COLO829 (cell line): ENCODE measurements at regions not wholly inside any gene's neighbourhood (a gene's known extent, or its start where the extent isn't known, plus 50 kb on each side); places are given as distances from the start of the nearest gene placed in this dataset.

ENCODE experiments used
- DNase-seq: peaks from one replicate; pipeline ENCODE4 v3.0.0; 2012; ENCODE audit warnings: low spot score

DNA sequence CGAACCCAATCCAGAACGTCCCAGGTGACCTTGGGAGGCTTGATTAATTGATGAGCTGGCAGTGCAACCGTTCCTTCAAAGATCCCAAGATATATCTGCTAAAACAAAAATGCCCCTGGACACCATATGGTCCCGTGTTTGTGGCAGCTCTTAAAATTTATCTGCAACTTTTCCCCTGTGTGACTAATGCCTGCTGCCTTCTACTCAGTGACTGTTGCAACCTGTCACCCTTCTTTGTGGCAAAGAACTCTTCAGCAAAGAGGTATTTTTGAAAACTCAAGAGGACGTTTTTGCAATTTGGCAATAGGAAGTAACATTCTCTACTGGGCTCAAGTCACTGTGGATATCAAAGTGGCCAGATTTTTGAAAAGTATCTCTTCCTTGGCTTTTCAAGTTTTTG, 75.8 kb upstream of the SOD3 start:
- DNase-seq: no peak

DNA sequence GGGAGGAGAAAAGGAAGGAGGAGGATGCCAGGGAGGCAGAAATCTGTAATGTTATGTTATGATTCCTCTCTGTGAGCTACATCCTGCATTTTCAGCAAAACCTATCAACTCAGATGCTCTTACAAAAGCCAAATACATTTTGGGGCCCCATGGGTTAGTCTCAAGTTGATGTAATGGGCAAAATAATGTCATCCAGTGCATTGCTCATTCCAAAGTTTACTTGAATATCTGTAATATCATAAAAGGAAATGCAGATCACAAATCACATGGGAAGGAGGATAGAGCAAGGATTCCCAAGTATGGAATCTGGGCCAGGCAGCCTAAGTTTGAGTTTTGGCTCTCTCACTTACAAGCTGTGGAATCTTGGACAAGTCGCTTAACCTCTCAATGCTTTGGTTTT, 74.9 kb upstream of the SOD3 start:
- DNase-seq: no peak

DNA sequence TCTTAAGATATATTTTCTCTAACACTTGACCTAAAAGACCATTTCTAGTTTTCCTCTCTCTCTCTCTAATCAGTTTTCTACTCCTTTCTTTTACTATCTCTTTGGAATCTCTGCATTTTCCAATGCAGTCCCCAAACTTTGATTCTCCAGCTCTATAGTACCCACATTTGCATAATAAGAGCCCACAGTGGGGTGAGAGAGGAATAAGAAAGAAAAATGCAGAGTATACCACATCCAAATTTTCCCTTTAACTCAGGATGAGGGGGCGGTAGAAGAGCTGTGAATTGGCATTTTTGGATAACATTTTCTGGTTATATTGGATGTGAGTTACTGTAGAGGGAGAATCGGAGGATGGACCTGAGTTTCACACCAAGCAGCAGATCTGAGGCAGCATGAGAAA, 74.4 kb upstream of the SOD3 start:
- no peak for DNase-seq

DNA sequence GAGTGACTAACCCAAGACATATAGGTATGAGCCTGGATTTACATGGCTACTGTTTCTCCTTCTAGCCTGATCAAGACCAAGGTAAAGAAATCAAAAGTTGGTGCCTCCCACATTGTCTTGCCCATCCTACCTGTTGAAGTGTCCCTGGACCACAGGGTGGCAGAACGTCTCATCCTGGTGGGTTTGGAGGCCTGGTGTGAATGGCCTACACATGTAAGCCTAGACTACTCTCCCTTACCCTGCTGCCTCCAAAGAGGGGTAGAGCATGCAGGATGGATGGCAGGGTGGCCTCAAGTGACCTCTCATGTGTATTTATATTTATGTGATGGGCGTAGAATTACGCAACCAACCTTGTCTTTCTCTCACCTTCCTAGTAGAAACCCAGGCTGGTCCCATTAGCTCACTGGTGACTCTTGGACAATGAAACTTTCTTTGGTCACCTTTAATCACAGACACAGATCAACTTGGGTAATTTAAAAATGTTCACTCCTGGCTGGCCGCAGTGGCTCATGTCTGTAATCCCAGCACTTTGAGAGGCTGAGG, 73.3 kb upstream of the SOD3 start:
- no peak for DNase-seq

DNA sequence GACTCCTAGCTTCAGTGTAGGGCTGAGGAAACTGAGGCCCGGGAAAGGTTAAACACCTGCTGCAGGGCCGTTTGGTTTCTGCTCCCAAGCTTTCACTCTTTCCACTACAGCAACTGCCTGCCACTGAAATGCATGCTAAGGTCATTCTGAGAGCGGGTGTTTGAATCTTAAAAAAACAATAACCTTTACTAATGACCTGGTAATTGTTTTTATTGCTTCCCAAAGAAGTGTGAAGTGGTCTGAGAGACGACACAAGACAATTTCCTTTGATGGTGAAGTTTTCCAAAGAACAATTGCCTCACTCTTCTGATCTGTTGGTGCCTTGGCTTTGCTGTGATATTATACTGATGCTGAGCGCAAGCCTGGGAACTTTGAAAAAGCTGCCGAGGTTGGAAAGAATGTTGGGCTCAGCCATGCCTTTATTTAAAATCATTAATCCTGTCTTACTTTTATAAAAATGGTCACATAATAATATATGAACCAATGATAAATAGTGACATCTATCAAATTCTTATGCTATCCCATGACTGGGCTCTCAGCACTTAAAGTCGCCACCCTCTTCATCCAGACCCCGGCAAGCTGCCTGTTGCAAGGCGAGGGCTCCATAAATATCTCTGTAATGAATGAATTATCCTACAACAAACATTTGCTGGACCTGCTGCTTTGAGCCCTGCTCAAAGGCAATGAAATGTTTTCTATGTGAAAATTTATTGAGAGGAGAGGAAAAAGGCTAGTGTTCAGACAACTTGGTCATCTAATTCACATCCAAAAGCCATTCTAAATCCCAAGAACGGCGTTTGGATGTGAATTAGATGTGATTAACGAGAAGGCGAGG, 67.8 kb upstream of the SOD3 start:
- DNase-seq: no peak

DNA sequence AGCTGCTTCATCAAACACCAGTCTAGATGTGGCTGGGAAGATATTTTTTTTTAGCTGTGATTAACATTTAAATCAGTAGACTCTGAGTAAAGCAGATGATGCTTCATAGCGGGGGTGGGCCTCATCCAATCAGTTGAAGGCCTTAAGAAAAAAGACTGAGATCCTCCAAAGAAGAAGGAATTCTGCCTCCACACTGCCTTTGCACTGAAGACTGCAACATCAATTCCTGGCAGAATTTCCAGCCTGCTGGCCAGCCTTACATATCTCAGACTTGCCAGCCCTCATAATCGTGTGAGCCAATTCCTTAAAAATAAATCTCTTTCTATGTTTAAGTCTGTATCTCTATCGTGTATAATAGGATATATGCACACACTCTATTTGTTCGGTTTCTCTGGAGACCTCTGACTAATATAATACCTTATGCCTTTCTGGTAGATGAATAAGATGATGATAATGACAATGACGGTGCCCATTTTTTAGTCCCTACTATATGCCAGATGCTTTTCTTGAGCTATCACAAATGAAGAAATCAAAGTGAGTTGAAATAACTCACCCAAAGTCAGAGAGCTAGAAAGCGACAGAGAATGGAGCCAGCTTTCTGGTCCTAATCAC, 66.1 kb upstream of the SOD3 start:
- no peak for DNase-seq

DNA sequence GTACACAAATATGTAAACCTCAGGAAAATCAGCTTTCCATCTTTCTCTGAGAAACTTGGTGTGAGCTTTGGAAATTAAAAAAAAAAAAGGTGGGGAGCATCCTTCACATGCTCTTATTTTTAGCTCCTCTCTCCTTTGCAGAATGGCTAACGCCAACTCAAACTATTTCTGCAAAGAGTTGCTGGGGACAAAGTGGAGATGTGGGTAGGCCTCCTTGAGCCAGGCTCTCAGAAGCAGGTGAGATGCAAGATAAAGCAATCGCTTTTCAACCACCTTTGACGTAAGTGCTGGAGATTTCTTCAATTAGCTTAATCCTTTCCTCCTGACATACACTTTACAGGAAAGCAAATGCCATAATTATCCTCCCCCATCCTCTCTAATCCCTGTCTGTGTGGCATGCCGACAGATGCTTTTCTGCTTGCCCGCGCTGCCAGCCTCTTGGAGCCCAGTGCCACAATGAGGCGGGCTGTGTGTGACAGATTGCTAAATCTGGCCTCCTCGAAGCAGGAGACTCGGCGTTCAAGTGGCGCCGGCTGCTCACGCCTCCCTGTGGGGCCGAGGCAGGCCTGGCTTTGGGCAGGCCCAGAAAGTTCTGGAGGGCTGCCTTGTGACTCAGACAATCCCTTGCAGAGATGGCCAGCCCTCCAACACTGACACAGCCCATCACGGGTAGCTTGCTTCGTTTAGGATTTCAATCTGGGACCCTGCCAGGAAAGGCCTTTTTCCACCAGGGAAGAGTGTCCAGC, 64.9 kb upstream of the SOD3 start:
- DNase-seq: no peak

DNA sequence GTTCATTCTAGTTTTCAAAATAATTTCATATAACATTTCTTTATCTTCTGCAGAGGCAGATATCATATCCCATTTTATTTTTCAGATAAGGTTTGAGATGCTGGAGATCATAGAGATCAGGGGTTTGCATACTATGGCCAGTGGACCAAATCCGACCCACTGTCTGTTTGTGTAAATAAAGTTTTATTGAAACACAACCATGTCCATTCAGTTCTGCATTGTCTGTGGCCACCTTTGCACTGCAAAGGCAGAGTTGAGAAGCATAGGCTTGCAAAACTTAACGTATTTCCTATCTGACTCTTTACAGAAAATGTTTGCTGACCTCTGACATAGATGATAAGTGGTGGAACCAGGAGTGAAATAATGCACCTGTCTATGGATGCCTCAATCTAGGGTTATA, 63.9 kb upstream of the SOD3 start:
- no peak for DNase-seq

DNA sequence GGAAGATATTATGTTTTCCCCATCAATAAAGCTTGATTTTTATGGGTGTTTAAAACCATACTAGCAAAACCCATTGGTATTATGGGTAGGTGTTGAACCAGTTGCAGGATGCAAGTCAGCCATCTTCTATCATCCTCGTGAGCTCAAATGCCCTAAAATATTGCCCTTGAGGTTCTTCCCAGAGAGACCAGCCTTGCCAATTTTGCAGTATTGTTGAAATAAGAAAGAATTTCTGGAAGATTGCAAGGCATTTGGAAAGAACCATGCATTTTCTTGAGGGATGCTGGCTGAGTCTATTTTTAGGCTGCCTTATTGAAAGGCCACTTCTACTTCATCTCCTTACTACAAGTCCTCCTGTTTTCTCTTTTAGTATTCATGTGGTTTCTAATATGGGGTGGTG, 60.9 kb upstream of the SOD3 start:
- no peak for DNase-seq

DNA sequence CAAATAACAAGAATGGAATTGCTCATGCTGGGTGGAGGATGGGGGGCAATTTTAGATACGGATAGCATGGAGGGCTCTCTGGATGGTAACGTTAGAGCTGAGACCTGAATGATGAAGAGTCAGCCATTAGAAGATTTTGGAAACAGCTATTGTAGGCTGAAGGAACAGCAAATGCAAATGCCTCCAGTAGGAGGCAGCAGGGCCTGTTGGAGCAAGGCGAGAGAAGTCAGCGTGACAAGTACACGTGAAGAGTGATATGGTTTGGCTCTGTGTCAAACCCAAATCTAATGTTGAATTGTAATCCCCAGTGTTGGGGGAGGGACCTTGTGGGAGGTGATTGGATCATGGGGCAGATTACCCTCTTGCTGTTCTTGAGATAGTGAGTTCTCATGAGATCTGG, 59.3 kb upstream of the SOD3 start:
- no peak for DNase-seq

DNA sequence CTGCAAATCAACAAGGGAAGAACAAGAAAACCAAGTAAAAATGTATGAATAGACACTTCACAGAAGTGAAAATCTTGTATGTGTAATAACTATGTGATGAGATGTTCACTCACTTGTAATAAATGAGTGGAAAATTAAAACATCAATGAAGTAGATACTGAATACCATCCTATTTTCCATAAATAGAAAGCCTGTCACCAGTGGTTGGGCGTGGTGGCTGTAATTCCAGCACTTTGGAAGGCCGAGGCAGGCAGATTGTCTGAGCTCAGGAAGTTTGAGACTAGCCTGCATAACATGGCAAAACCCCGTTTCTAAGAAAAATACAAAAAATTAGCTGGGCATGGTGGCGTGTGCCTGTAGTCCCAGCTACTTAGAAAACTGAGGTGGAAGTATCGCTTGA, 53.5 kb upstream of the SOD3 start:
- DNase-seq: no peak

DNA sequence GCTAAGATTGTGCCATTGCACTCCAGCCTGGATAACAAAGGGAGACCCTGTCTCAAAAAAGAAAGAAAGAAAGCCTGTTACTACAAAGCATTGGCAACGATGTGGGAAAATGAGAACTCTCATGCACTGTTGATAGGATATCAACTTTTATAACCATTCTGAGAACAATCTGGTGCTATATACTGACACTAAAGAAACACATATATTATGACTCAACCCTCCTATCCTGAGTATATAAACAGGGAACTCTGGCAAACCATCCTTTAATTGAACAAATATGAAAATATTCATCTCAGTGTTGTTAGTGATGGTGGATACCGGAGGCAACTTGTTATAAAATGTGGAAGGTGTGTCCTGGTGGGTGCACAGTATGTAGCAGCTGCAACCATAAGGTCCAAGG, 53.0 kb upstream of the SOD3 start:
- DNase-seq: no peak

DNA sequence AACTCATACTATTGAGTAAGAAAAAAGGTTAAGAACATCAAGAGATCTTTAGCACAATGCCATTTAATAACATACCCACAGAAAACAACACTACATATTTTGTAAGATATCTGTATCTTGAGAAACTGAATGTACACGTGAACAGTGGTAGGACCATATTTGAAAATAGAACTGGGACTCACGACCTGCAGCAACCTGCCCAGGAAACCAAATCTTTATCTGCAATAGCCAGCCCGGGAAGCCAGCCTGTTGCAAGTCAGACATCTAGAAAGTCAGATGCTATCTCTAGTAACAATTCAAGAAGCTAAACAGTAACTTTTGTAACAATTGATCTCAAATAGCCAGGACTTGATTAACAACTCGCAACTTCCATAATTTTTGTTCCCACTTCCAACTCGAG, 52.6 kb upstream of the SOD3 start:
- DNase-seq: no peak

DNA sequence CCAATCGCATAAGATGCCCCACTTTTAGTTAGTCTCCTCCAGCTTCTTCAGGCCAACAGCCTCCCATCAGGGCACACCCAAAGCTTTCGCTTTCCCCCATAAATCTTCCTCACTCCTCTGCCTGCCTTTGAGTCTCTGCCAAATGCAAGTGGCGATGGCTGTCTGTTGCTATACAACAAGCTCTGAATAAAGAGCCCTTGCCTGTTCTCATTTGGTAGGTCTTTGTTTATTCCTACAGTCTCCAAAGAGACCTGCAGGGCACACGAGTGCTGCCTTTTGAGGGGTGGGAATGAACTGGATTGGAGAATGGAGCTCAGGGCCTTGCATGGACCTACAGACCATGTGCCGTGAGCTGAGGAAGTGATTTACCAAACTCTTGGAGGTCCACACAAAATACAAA, 52.2 kb upstream of the SOD3 start:
- no peak for DNase-seq

DNA sequence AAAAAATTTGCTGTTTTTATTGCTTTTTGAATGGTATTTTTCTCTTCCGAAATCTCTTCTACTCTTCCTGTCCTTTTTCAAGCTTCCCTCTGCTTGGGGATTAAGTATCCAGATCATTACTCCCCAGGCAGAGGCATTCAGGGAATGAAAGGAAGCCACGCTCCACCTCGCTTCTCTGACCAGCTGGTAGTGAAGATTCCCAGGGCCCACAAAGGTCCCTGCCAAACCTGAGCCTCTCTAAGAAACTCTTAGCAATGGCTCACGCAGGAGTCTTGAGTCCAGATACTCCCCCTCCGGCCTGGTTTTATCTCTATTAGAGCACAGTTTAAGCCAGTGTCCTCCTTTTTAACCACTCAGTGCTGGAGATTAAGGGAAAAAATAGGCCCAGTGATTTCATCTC, 51.4 kb upstream of the SOD3 start:
- DNase-seq: no peak

DNA sequence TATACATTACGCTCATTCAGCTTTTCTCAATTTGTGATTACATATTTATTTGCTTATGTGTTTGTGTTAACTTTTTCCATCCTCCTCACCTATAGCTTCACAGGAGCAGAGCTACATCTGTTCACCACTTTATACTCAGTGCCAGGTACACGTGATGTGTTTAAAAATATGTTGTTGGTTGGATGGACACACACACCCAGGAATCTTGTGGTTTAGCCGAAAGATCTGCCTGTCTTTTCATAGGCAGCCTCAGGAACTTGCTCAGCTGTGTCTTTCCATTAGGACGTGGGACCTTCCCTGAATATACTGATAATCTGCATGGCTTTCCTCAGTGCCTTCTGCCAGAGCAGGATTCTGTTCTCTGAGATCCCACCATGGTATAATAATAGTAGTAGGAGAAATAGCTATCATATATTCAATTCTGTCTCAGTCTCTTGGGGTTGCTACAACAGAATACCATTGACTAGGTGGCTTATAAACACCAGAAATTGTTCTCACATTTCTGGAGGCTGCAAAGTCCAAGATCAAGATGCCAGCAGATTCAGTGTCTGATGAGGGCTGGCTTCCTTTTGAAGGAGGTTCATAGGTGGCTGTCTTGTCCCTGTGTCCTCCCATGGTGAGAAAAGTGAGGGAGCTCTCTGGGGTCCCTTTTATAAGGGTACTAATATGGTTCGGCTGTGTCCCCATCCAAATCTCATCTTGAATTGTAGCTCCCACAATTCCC, 50.0 kb upstream of the SOD3 start:
- DNase-seq: no peak
